Adrenal gland (tissue), 9 donors: ENCODE measurements at regions not wholly inside any gene's neighbourhood (a gene's known extent, or its start where the extent isn't known, plus 50 kb on each side); places are given as distances from the start of the nearest gene placed in this dataset.

Source experiments
- DNase-seq, 7 donors: peaks; one replicate each; pipeline ENCODE4 v3.0.0-alpha.2; 2019 to 2020
- H3K27ac ChIP-seq, 5 donors: fragments of 200-600 bp; sonication (generic) in 4 of 5; 1 replicate in 3 of 5; 2 replicates in 2 of 5; pipeline versions ENCODE4 v1.5.1 to v1.8.0; 2016 to 2020; ENCODE audit warnings: mild to moderate bottlenecking in 1 of 5
- H3K27me3 ChIP-seq: fragments of 200-600 bp; 2 replicates; pipeline ENCODE4 v1.8.0; 2021
- H3K36me3 ChIP-seq, 2 donors: fragments of 200-600 bp; replicated peaks in 1 of 2; 1 replicate in 1 of 2; 2 replicates in 1 of 2; pipeline versions ENCODE4 v1.5.1 to v1.8.0; 2018 to 2022
- H3K4me1 ChIP-seq, 2 donors: fragments of 200-600 bp; replicated peaks in 1 of 2; 1 replicate in 1 of 2; 2 replicates in 1 of 2; pipeline versions ENCODE4 v1.5.1 to v1.8.0; 2018 to 2021
- H3K4me3 ChIP-seq, 4 donors: fragments of 200-600 bp; sonication (generic) in 3 of 4; one replicate each; pipeline ENCODE4 v1.5.1; 2016 to 2018
- H3K9me3 ChIP-seq, 3 donors: fragments of 200-600 bp; sonication (generic) in 1 of 3; replicated peaks in 1 of 3; 1 replicate in 2 of 3; 2 replicates in 1 of 3; pipeline versions ENCODE4 v1.5.1 to v1.8.0; 2016 to 2021
- CTCF ChIP-seq, 6 experiments: fragments of 450-650 bp in 4 of 6; fragments of 200-600 bp in 2 of 6; sonication (generic) in 1 of 6; IDR thresholded peaks; 1 replicate in 5 of 6; 2 replicates in 1 of 6; pipeline versions ENCODE4 v1.5.1 to v1.8.0; 2016 to 2021; ENCODE audit warnings: antibody characterized with exemption in 6 of 6, mild to moderate bottlenecking in 2 of 6, moderate library complexity in 1 of 6
- POLR2A ChIP-seq, 2 donors: fragments of 450-650 bp; IDR thresholded peaks; one replicate each; pipeline ENCODE4 v1.6.1; 2017; ENCODE audit warnings: antibody characterized with exemption in 2 of 2, mild to moderate bottlenecking in 2 of 2, moderate library complexity in 1 of 2
- WGBS, 4 donors: extraction: QIAGEN DNeasy Blood & Tissue Kit in 2 of 4; methylation state at CpG; one replicate each; pipeline versions ENCODE4 v1.1.5 to v1.1.7; 2013 to 2017; 5-methylcytosine and 5-hydroxymethylcytosine counted together
- intact Hi-C, 2 donors: fragments of 100-400 bp; cut with DNase I; formaldehyde crosslinking; loops; one replicate each; pipeline versions ENCODE4 v1.14.1 to v1.15.0; 2022 to 2023
- donor health status: healthy with polysubstance abuse.
- donor health status: Bipolar disorder and iron deficiency.
- donor health status: DM: yes; HTN: yes; CAD: no.
- donor health status: DM: no; HTN: no; CAD: no.
- donor health status: DM: no; HTN: no; CAD: no.

GRCh38 chr5:174354571-174354970 lies 309.1 kb downstream of the NSG2 start:
- H3K9me3 ChIP-seq = no peaks in the 10 kb centered on the region
- no peak overlapping the region for H3K4me3 ChIP-seq
- H3K27ac ChIP-seq = no peak overlapping the region
- H3K27me3 ChIP-seq = no peaks in the 10 kb centered on the region
- H3K36me3 ChIP-seq = no peaks in the 10 kb centered on the region
- no peaks in the 10 kb centered on the region for H3K4me1 ChIP-seq
- intact Hi-C loops = no loop called here
- DNase-seq = no peak
- WGBS, 4 donors = 50 to 80% (median 72%) methylated on average over 5 of the region's 5 CpGs
- no peak for TF ChIP-seq CTCF (IDR thresholded peaks at IDR 0.05)
- TF ChIP-seq POLR2A (IDR thresholded peaks at IDR 0.05) = no peak

GRCh38 chr5:174355208-174355612 lies 309.7 kb downstream of the NSG2 start:
- Histone ChIP-seq H3K36me3 (no peaks in the 10 kb centered on the region), H3K9me3 (no peaks in the 10 kb centered on the region), H3K4me3 (no peak overlapping the region), H3K27ac (no peak overlapping the region), H3K4me1 (no peaks in the 10 kb centered on the region), H3K27me3 (no peaks in the 10 kb centered on the region)
- peak in 3 of 7 donors; percentile 28 to 59 (median 48) for DNase-seq
- WGBS, 4 donors = 28 to 42% (median 39%) methylated on average over 2 of the region's 2 CpGs
- intact Hi-C loops = no loop called here
- TF ChIP-seq CTCF (IDR thresholded peaks at IDR 0.05) = no peak
- no peak for TF ChIP-seq POLR2A (IDR thresholded peaks at IDR 0.05)

- 76 to 97% (median 91%) methylated on average over 2 of the region's 2 CpGs for WGBS, 4 donors
- Histone ChIP-seq H3K4me1 (no peaks in the 10 kb centered on the region), H3K4me3 (no peak overlapping the region), H3K36me3 (no peaks in the 10 kb centered on the region), H3K27ac (no peak overlapping the region), H3K27me3 (no peaks in the 10 kb centered on the region), H3K9me3 (no peaks in the 10 kb centered on the region)
- no peak for DNase-seq
- intact Hi-C loops = no loop called here
- no peak for TF ChIP-seq CTCF (IDR thresholded peaks at IDR 0.05)
- TF ChIP-seq POLR2A (IDR thresholded peaks at IDR 0.05) = no peak
These were observed 310.5 kb downstream of the NSG2 start for GRCh38 chr5:174355995-174356394.

GRCh38 chr5:174356536-174356935 lies 311.0 kb downstream of the NSG2 start:
- no peak for DNase-seq
- no peak for TF ChIP-seq CTCF (IDR thresholded peaks at IDR 0.05)
- no peak for TF ChIP-seq POLR2A (IDR thresholded peaks at IDR 0.05)
- Histone ChIP-seq H3K9me3 (no peaks in the 10 kb centered on the region), H3K4me3 (no peak overlapping the region), H3K4me1 (no peaks in the 10 kb centered on the region), H3K36me3 (no peaks in the 10 kb centered on the region), H3K27ac (no peak overlapping the region), H3K27me3 (no peaks in the 10 kb centered on the region)
- WGBS, 4 donors = 77 to 89% (median 85%) methylated on average over 2 of the region's 2 CpGs
- intact Hi-C loops = no loop called here
